PC-9 (cell line): ENCODE measurements at regions not wholly inside any gene's neighbourhood (a gene's known extent, or its start where the extent isn't known, plus 50 kb on each side); places are given as distances from the start of the nearest gene placed in this dataset.

Experiments used
- BruUV-seq: library from RNA; stranded (reverse); fragments of 400-500 nt; replicated peaks from 2 replicates; lab custom pipeline; 2021; lab: Mats Ljungman, UMichigan
- CTCF ChIA-PET: fragments of 300-600 bp; sonication (Branson Sonifier 250); formaldehyde crosslinking; loops from one replicate; lab custom pipeline; 2022; ENCODE audit warnings: antibody characterized with exemption; lab: Charles Lee
- POLR2A ChIA-PET: fragments of 300-600 bp; sonication (Branson Sonifier 250); formaldehyde crosslinking; loops from one replicate; lab custom pipeline; 2022; ENCODE audit warnings: antibody characterized with exemption; ENCODE audit not compliant: unreplicated experiment; lab: Charles Lee
- DNase-seq, 2 experiments: peaks; one replicate each; pipeline versions ENCODE4 v3.0.0 to v3.0.0-alpha.2; 2015 to 2022; ENCODE audit warnings: mixed read lengths in 1 of 2
- H2AFZ ChIP-seq: fragments of 200-600 bp; sonication (generic); 2 replicates; pipeline ENCODE4 v1.8.1; 2017; ENCODE audit warnings: antibody characterized with exemption
- H3F3A ChIP-seq: fragments of 200-600 bp; sonication (generic); 2 replicates; pipeline ENCODE4 v1.8.1; 2017; ENCODE audit warnings: antibody characterized with exemption, mild to moderate bottlenecking, low read depth; ENCODE audit not compliant: insufficient read depth
- H3K27ac ChIP-seq: fragments of 200-600 bp; sonication (generic); 2 replicates; pipeline ENCODE4 v1.6.1; 2016; ENCODE audit warnings: mixed run types
- H3K27me3 ChIP-seq: fragments of 200-600 bp; sonication (generic); 2 replicates; pipeline ENCODE4 v1.6.1; 2016; ENCODE audit warnings: low read depth, mixed run types; ENCODE audit not compliant: insufficient read depth
- H3K36me3 ChIP-seq: fragments of 200-600 bp; sonication (generic); 2 replicates; pipeline ENCODE4 v1.6.1; 2016; ENCODE audit warnings: low read depth, mixed run types
- H3K4me1 ChIP-seq: fragments of 200-600 bp; sonication (generic); replicated peaks from 2 replicates; pipeline ENCODE4 v1.6.1; 2016; ENCODE audit warnings: mixed run types; ENCODE audit not compliant: insufficient read depth
- H3K4me2 ChIP-seq: fragments of 200-600 bp; sonication (generic); 2 replicates; pipeline ENCODE4 v1.6.1; 2017; ENCODE audit warnings: mixed run types
- H3K4me3 ChIP-seq: fragments of 200-600 bp; sonication (generic); 2 replicates; pipeline ENCODE4 v1.6.1; 2016; ENCODE audit warnings: mixed run types
- H3K79me2 ChIP-seq: fragments of 200-600 bp; sonication (generic); 2 replicates; pipeline ENCODE4 v1.6.1; 2017; ENCODE audit warnings: low read depth, mixed run types
- H3K9me2 ChIP-seq: fragments of 200-600 bp; sonication (generic); 2 replicates; pipeline ENCODE4 v1.8.1; 2017; ENCODE audit warnings: mild to moderate bottlenecking; ENCODE audit not compliant: insufficient read depth
- H3K9me3 ChIP-seq: fragments of 200-600 bp; sonication (generic); 2 replicates; pipeline ENCODE4 v1.8.1; 2016; ENCODE audit warnings: low read depth; ENCODE audit not compliant: insufficient read depth
- H4K20me1 ChIP-seq: fragments of 200-600 bp; sonication (generic); 2 replicates; pipeline ENCODE4 v1.8.1; 2017; ENCODE audit not compliant: insufficient read depth
- CTCF ChIP-seq: fragments of 200-600 bp; sonication (generic); conservative IDR thresholded peaks from 2 replicates; pipeline ENCODE4 v1.6.1; 2017; ENCODE audit warnings: mixed run types, antibody characterized with exemption, mild to moderate bottlenecking, moderate library complexity
- EZH2 ChIP-seq: fragments of 200-600 bp; sonication (generic); IDR thresholded peaks from 2 replicates; pipeline ENCODE4 v1.8.0; 2017; ENCODE audit warnings: antibody characterized with exemption, low read depth
- intact Hi-C: fragments of 100-400 bp; cut with micrococcal nuclease; formaldehyde crosslinking; loops from one replicate; pipeline ENCODE4 v1.10.0; 2022; ENCODE audit not compliant: unreplicated experiment

- BruUV-seq = no TSS peak
- Histone ChIP-seq H3K9me2 (no peaks in the 10 kb centered on the region), H4K20me1 (no peaks in the 10 kb centered on the region; the same call in 1 of the 2 replicates), H3F3A (no peaks in the 10 kb centered on the region), H3K9me3 (no peaks in the 10 kb centered on the region), H3K79me2 (no peaks in the 10 kb centered on the region), H3K36me3 (no peaks in the 10 kb centered on the region), H3K27me3 (no peaks in the 10 kb centered on the region), H3K27ac (no peak overlapping the region), H2AFZ (no peak overlapping the region), H3K4me3 (no peak overlapping the region), H3K4me1 (no peaks in the 10 kb centered on the region), H3K4me2 (no peak overlapping the region)
- intact Hi-C loops = no loop called here
- no peak for DNase-seq
- TF ChIP-seq CTCF (no peak), EZH2 (no peak)
- ChIA-PET POLR2A (no interaction called here), CTCF (no interaction called here)
Observed at GRCh38 chr3:8156831-8157230, 344.8 kb upstream of the LMCD1 start.

- Histone ChIP-seq H3K4me2 (no peak overlapping the region), H3K36me3 (no peaks in the 10 kb centered on the region), H3K79me2 (no peaks in the 10 kb centered on the region), H3K27me3 (no peaks in the 10 kb centered on the region), H3K27ac (no peak overlapping the region), H2AFZ (no peak overlapping the region), H3K4me1 (no peaks in the 10 kb centered on the region), H4K20me1 (no peaks in the 10 kb centered on the region; the same call in 1 of the 2 replicates), H3K9me3 (no peaks in the 10 kb centered on the region), H3K4me3 (no peak overlapping the region), H3F3A (no peaks in the 10 kb centered on the region), H3K9me2 (no peaks in the 10 kb centered on the region)
- TF ChIP-seq CTCF (no peak), EZH2 (no peak)
- no peak for DNase-seq
- ChIA-PET CTCF (no interaction called here), POLR2A (no interaction called here)
- BruUV-seq = no TSS peak
- intact Hi-C loops = no loop called here
Observed at GRCh38 chr3:8157640-8158039, 344.0 kb upstream of the LMCD1 start.

- BruUV-seq = no TSS peak
- DNase-seq = no peak
- TF ChIP-seq EZH2 = no peak
- no peak for TF ChIP-seq CTCF
- Histone ChIP-seq H3K27me3 (no peaks in the 10 kb centered on the region), H3K4me1 (no peaks in the 10 kb centered on the region), H2AFZ (no peak overlapping the region), H4K20me1 (no peaks in the 10 kb centered on the region), H3K4me2 (no peak overlapping the region), H3K9me2 (no peaks in the 10 kb centered on the region), H3K79me2 (no peaks in the 10 kb centered on the region), H3K27ac (no peak overlapping the region), H3K9me3 (no peaks in the 10 kb centered on the region), H3F3A (no peaks in the 10 kb centered on the region), H3K4me3 (no peak overlapping the region), H3K36me3 (no peaks in the 10 kb centered on the region)
- intact Hi-C loops = no loop called here
- CTCF ChIA-PET = no interaction called here
- POLR2A ChIA-PET = no interaction called here
Observed at GRCh38 chr3:8164145-8164544, 337.5 kb upstream of the LMCD1 start.
